GM21737 (cell line): ENCODE measurements at regions not wholly inside any gene's neighbourhood (a gene's known extent, or its start where the extent isn't known, plus 50 kb on each side); places are given as distances from the start of the nearest gene placed in this dataset.
"Not testable (repeated sequence)": the region's sequence is repeated elsewhere in the genome, so short reads cannot be mapped to it uniquely, and the experiment has no call there.

Experiments used
- ATAC-seq: cut with Tn5 transposase; IDR thresholded peaks from one replicate; pipeline ENCODE4 v1.9.1; 2021; ENCODE audit warnings: mild to moderate bottlenecking, moderate library complexity; ENCODE audit not compliant: unreplicated experiment

GRCh38 chr1:29551123-29551936 lies 315.0 kb downstream of the PTPRU start:
- ATAC-seq = no peak

GRCh38 chr1:29550119-29550841 lies 314.0 kb downstream of the PTPRU start:
- no peak for ATAC-seq

GRCh38 chr1:29549728-29550118 lies 313.4 kb downstream of the PTPRU start:
- not testable (repeated sequence) for ATAC-seq

- ATAC-seq = no peak
Measured at GRCh38 chr1:29549001-29549400, 312.7 kb downstream of the PTPRU start.

GRCh38 chr1:29548091-29548490 lies 311.8 kb downstream of the PTPRU start:
- no peak for ATAC-seq

- ATAC-seq = no peak
Measured at GRCh38 chr1:29547300-29547699, 311.0 kb downstream of the PTPRU start.

GRCh38 chr1:29546496-29546895 lies 310.2 kb downstream of the PTPRU start:
- no peak for ATAC-seq

- no peak for ATAC-seq
Measured at GRCh38 chr1:29544406-29544805, 308.1 kb downstream of the PTPRU start.

- ATAC-seq = no peak
Measured at GRCh38 chr1:29543586-29543985, 307.3 kb downstream of the PTPRU start.

GRCh38 chr1:29542548-29542947 lies 306.2 kb downstream of the PTPRU start:
- ATAC-seq = no peak

- no peak for ATAC-seq
Measured at GRCh38 chr1:29541631-29542030, 305.3 kb downstream of the PTPRU start.

- no peak for ATAC-seq
Measured at GRCh38 chr1:29540801-29541357, 304.6 kb downstream of the PTPRU start.

- ATAC-seq = no peak
Measured at GRCh38 chr1:29539971-29540370, 303.6 kb downstream of the PTPRU start.

- ATAC-seq = no peak
Measured at GRCh38 chr1:29538586-29538985, 302.3 kb downstream of the PTPRU start.

- no peak for ATAC-seq
Measured at GRCh38 chr1:29532751-29533150, 296.4 kb downstream of the PTPRU start.

- ATAC-seq = no peak
Measured at GRCh38 chr1:29532285-29532684, 296.0 kb downstream of the PTPRU start.

GRCh38 chr1:29531596-29531995 lies 295.3 kb downstream of the PTPRU start:
- no peak for ATAC-seq

GRCh38 chr1:29529677-29530278 lies 293.5 kb downstream of the PTPRU start:
- no peak for ATAC-seq

GRCh38 chr1:29527314-29528004 lies 291.1 kb downstream of the PTPRU start:
- no peak for ATAC-seq

- ATAC-seq = no peak
Measured at GRCh38 chr1:29525941-29526340, 289.6 kb downstream of the PTPRU start.
